ACC112 (cell line): ENCODE measurements at regions not wholly inside any gene's neighbourhood (a gene's known extent, or its start where the extent isn't known, plus 50 kb on each side); places are given as distances from the start of the nearest gene placed in this dataset.

ENCODE experiments used
- H2AFZ ChIP-seq: fragments of 200-600 bp; sonication (generic); one replicate; pipeline ENCODE4 v1.6.0; 2017; ENCODE audit warnings: antibody characterized with exemption, low read length; ENCODE audit not compliant: unreplicated experiment
- H3K27ac ChIP-seq: fragments of 200-600 bp; sonication (generic); 2 replicates; pipeline ENCODE4 v1.5.1; 2014; ENCODE audit warnings: low read depth, mild to moderate bottlenecking, antibody characterized with exemption, low read length, moderate library complexity
- H3K27me3 ChIP-seq: fragments of 200-600 bp; sonication (generic); 2 replicates; pipeline ENCODE4 v1.6.1; 2014; ENCODE audit warnings: mild to moderate bottlenecking, antibody characterized with exemption, low read length, moderate library complexity, mixed read lengths; ENCODE audit not compliant: insufficient read depth
- H3K36me3 ChIP-seq: fragments of 200-600 bp; sonication (generic); 2 replicates; pipeline ENCODE4 v1.6.1; 2016; ENCODE audit warnings: mild to moderate bottlenecking, antibody characterized with exemption, low read length, moderate library complexity, mixed read lengths; ENCODE audit not compliant: insufficient read depth
- H3K4me1 ChIP-seq: fragments of 200-600 bp; sonication (generic); one replicate; pipeline ENCODE4 v1.6.1; 2016; ENCODE audit warnings: low read length, mixed read lengths; ENCODE audit not compliant: insufficient read depth, unreplicated experiment, control insufficient read depth
- H3K4me3 ChIP-seq: fragments of 200-600 bp; sonication (generic); 2 replicates; pipeline ENCODE4 v1.5.1; 2014; ENCODE audit warnings: mild to moderate bottlenecking, low read depth, low read length
- H3K79me2 ChIP-seq: fragments of 200-600 bp; sonication (generic); one replicate; pipeline ENCODE4 v1.6.0; 2016; ENCODE audit warnings: low read length; ENCODE audit not compliant: control insufficient read depth, unreplicated experiment, insufficient read depth

GRCh38 chr2:156647377-156648010 is 211.3 kb downstream of the GPD2 start:
- Histone ChIP-seq H3K4me1 (no peaks in the 10 kb centered on the region), H3K79me2 (no peaks in the 10 kb centered on the region), H3K27me3 (no peaks in the 10 kb centered on the region), H2AFZ (no peak overlapping the region), H3K36me3 (no peaks in the 10 kb centered on the region), H3K4me3 (no peak overlapping the region), H3K27ac (no peak overlapping the region)

- no peak overlapping the region for H3K27ac ChIP-seq
- H3K4me3 ChIP-seq: no peak overlapping the region
- no peaks in the 10 kb centered on the region for H3K79me2 ChIP-seq
- H3K27me3 ChIP-seq: no peaks in the 10 kb centered on the region
- H2AFZ ChIP-seq: no peak overlapping the region
- H3K36me3 ChIP-seq: no peaks in the 10 kb centered on the region
- H3K4me1 ChIP-seq: no peaks in the 10 kb centered on the region
These were observed 212.3 kb downstream of the GPD2 start for GRCh38 chr2:156648522-156648921.

GRCh38 chr2:156649596-156649995 is 213.4 kb downstream of the GPD2 start:
- Histone ChIP-seq H3K4me3 (no peak overlapping the region), H3K27ac (no peak overlapping the region), H3K36me3 (no peaks in the 10 kb centered on the region), H2AFZ (no peak overlapping the region), H3K79me2 (no peaks in the 10 kb centered on the region), H3K27me3 (no peaks in the 10 kb centered on the region), H3K4me1 (no peaks in the 10 kb centered on the region)

- no peak overlapping the region for H2AFZ ChIP-seq
- H3K4me1 ChIP-seq: no peaks in the 10 kb centered on the region
- no peak overlapping the region for H3K27ac ChIP-seq
- no peaks in the 10 kb centered on the region for H3K79me2 ChIP-seq
- H3K27me3 ChIP-seq: no peaks in the 10 kb centered on the region
- no peak overlapping the region for H3K4me3 ChIP-seq
- no peaks in the 10 kb centered on the region for H3K36me3 ChIP-seq
These were observed 216.5 kb downstream of the GPD2 start for GRCh38 chr2:156652691-156653090.

DNA sequence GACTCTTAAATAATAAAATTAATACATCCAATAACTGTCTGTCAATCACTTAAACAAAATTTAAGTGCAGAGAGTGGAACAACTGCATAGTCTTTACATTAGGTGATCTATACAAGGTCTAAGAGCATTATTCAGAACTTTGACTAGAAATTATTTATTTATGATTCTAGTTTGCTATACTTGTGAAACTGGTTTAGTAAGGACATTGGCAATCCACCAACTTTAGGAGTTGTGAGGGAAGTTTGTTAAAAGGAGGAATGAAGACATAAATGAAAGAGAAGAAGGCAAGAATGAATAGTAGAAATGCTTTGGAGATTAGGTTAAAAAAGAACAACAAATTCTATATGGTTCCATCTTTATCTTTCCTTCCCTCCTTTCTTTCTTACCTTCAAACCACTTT is 217.5 kb downstream of the GPD2 start:
- no peaks in the 10 kb centered on the region for H3K4me1 ChIP-seq
- no peaks in the 10 kb centered on the region for H3K27me3 ChIP-seq
- H3K27ac ChIP-seq: no peak overlapping the region
- no peaks in the 10 kb centered on the region for H3K36me3 ChIP-seq
- H3K79me2 ChIP-seq: no peaks in the 10 kb centered on the region
- H2AFZ ChIP-seq: no peak overlapping the region
- H3K4me3 ChIP-seq: no peak overlapping the region

GRCh38 chr2:156657809-156658208 is 221.6 kb downstream of the GPD2 start:
- no peaks in the 10 kb centered on the region for H3K4me1 ChIP-seq
- no peak overlapping the region for H3K4me3 ChIP-seq
- no peak overlapping the region for H3K27ac ChIP-seq
- no peak overlapping the region for H2AFZ ChIP-seq
- no peaks in the 10 kb centered on the region for H3K27me3 ChIP-seq
- H3K36me3 ChIP-seq: no peaks in the 10 kb centered on the region
- no peaks in the 10 kb centered on the region for H3K79me2 ChIP-seq

DNA sequence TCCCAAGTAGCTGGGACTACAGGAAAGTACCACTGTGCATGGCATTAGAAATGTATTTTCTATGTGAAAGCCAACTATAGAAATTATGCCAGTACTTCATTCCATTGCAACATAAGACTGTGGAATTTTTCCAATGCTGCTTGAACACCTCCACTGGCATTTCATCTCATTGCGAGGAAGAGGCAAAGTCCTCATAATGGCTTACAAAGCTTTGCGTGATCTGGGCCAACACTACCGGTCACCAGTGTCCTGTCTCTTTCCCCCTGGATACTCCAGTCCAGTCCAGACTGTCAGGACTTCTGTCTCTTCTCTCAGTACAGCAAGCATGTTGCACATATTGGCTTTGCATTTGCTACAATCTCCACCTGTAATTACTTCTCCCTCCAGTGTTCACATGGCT is 223.5 kb downstream of the GPD2 start:
- H3K4me1 ChIP-seq: no peaks in the 10 kb centered on the region
- no peak overlapping the region for H3K27ac ChIP-seq
- no peaks in the 10 kb centered on the region for H3K79me2 ChIP-seq
- H3K36me3 ChIP-seq: no peaks in the 10 kb centered on the region
- no peaks in the 10 kb centered on the region for H3K27me3 ChIP-seq
- no peak overlapping the region for H3K4me3 ChIP-seq
- H2AFZ ChIP-seq: no peak overlapping the region

DNA sequence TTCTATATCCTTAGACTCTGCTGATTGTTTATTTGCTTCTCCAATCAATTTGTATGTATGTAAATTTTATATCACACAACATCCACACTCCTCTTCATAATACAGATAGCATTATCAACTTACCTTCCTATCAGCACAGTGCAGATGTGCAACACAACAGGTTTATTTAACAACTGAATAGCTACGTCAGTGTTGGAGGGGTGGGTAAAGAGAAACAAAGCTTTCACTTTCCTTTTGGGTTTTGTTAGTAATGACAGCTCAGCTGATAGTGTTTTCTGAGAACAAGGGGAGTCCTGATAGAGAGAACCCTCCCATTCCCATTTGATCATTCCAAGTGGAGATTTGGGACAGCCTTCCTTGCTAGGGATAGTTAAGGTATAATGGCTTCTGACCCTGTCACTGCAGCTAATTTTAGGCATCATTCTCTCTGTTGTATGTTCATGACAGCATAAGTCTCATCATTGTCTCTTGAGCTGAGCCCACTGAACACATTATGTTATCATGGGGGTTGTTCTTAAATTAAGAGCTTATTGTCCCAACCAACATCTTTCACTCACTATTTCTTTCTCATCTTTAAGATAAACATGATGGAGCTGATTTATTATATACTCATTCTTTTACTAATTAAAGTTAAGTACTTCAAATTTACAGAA is 227.7 kb downstream of the GPD2 start:
- no peaks in the 10 kb centered on the region for H3K4me1 ChIP-seq
- H3K36me3 ChIP-seq: no peaks in the 10 kb centered on the region
- no peak overlapping the region for H3K27ac ChIP-seq
- H2AFZ ChIP-seq: no peak overlapping the region
- H3K4me3 ChIP-seq: no peak overlapping the region
- no peaks in the 10 kb centered on the region for H3K27me3 ChIP-seq
- no peaks in the 10 kb centered on the region for H3K79me2 ChIP-seq

DNA sequence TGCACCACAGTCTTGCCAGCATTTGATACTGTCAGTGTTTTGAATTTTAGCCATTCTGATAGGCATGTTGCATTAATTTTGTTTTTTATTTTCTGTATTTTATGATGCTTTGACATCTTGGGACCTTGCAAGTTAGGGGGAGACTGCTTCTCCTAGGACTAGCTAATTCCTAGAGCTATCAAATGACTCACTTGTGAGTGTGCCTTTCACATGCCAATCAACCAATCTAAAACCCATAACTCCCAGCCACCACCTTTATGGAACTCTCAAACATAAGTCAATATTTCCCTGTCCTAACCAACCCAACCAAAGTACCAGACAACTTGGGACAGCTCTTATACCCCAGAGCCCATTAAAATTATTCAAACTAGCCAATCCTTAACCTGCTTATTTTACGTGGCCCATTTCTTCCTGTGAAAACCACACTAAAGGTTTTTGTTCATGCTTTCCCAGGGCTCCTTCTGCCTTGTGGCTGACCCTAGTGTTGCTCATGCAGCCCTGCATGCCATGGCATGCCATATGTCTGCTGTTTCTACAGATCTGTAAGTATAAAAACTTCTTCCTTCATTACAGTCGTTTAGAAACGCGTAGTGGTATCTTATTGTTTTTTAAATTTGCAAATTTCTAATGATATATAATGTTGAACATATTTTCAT is 230.1 kb downstream of the GPD2 start:
- Histone ChIP-seq H3K36me3 (no peaks in the 10 kb centered on the region), H3K27me3 (no peaks in the 10 kb centered on the region), H3K27ac (no peak overlapping the region), H2AFZ (no peak overlapping the region), H3K79me2 (no peaks in the 10 kb centered on the region), H3K4me3 (no peak overlapping the region), H3K4me1 (no peaks in the 10 kb centered on the region)

GRCh38 chr2:156670104-156670503 is 233.9 kb downstream of the GPD2 start:
- Histone ChIP-seq H3K36me3 (no peaks in the 10 kb centered on the region), H3K4me1 (no peaks in the 10 kb centered on the region), H2AFZ (no peak overlapping the region), H3K27me3 (no peaks in the 10 kb centered on the region), H3K27ac (no peak overlapping the region), H3K4me3 (no peak overlapping the region), H3K79me2 (no peaks in the 10 kb centered on the region)
